ENCODE measurements at regions not wholly inside any gene's neighbourhood (a gene's known extent, or its start where the extent isn't known, plus 50 kb on each side); places are given as distances from the start of the nearest gene placed in this dataset.

DNA sequence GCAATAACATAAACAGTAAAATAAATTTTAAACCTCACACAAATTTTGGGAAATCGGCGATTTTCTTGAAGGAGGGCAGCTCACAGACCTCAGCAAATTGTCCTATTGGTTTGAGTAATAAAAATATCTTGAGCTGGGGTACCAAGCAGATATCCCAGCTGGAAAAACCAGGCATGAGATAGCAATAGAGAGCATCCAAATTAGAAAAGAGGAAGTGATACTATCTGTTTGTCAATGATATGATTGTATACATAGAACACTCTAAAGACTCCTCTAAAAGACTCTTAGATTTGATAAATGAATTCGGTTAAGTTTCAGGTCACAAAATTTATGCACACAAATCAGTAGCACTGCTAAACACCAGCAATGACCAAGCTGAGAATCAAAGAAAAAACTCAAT lies 90.5 kb upstream of the ACTRT1 start:
- TF ChIP-seq, protein P1, sequence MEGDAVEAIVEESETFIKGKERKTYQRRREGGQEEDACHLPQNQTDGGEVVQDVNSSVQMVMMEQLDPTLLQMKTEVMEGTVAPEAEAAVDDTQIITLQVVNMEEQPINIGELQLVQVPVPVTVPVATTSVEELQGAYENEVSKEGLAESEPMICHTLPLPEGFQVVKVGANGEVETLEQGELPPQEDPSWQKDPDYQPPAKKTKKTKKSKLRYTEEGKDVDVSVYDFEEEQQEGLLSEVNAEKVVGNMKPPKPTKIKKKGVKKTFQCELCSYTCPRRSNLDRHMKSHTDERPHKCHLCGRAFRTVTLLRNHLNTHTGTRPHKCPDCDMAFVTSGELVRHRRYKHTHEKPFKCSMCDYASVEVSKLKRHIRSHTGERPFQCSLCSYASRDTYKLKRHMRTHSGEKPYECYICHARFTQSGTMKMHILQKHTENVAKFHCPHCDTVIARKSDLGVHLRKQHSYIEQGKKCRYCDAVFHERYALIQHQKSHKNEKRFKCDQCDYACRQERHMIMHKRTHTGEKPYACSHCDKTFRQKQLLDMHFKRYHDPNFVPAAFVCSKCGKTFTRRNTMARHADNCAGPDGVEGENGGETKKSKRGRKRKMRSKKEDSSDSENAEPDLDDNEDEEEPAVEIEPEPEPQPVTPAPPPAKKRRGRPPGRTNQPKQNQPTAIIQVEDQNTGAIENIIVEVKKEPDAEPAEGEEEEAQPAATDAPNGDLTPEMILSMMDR (conservative IDR thresholded peaks at IDR 0.05 in 1 of 2, IDR thresholded peaks at IDR 0.05 in 1 of 2; ENCODE audit: extremely low read depth in 1 of 2, insufficient read depth in 1 of 2, low read depth in 1 of 2, low read length in 2 of 2): no peak
- TF ChIP-seq EZH2 (IDR thresholded peaks at IDR 0.05; ENCODE audit: borderline replicate concordance, low read length): no peak
